Neural cell (in vitro differentiated cells): ENCODE measurements at regions not wholly inside any gene's neighbourhood (a gene's known extent, or its start where the extent isn't known, plus 50 kb on each side); places are given as distances from the start of the nearest gene placed in this dataset.

Source experiments
- H2AFZ ChIP-seq: fragments of 200-600, 300-800 bp; sonication (generic), shearing (Covaris generic); 2 replicates; pipeline ENCODE4 v1.6.0; 2014; ENCODE audit warnings: low read depth, mild to moderate bottlenecking, antibody characterized with exemption, low read length, moderate library complexity
- H3F3A ChIP-seq: fragments of 200-600 bp; shearing (Covaris generic); 2 replicates; pipeline ENCODE4 v1.6.1; 2016; ENCODE audit warnings: mild to moderate bottlenecking, moderate library complexity, mixed read lengths, antibody characterized with exemption, low read length; ENCODE audit not compliant: insufficient read depth, poor library complexity, severe bottlenecking
- H3K27ac ChIP-seq: fragments of 200-600, 300-800 bp; sonication (generic), shearing (Covaris generic); 2 replicates; pipeline ENCODE4 v1.5.1; 2014; ENCODE audit warnings: mild to moderate bottlenecking, low read length, moderate library complexity
- H3K27me3 ChIP-seq: fragments of 300-800, 200-600 bp; sonication (generic), shearing (Covaris generic); 2 replicates; pipeline ENCODE4 v1.6.0; 2014; ENCODE audit warnings: mild to moderate bottlenecking, low read depth, low read length, moderate library complexity; ENCODE audit not compliant: insufficient read depth
- H3K36me3 ChIP-seq: fragments of 300-800, 200-600 bp; sonication (generic), shearing (Covaris generic); 2 replicates; pipeline ENCODE4 v1.5.1; 2014; ENCODE audit warnings: mild to moderate bottlenecking, antibody characterized with exemption, low read length, moderate library complexity; ENCODE audit not compliant: insufficient read depth
- H3K4me2 ChIP-seq: fragments of 300-800, 200-600 bp; sonication (generic), shearing (Covaris generic); 2 replicates; pipeline ENCODE4 v1.6.0; 2014; ENCODE audit warnings: mild to moderate bottlenecking, low read length
- H3K4me3 ChIP-seq: fragments of 300-800, 200-600 bp; sonication (generic), shearing (Covaris generic); 2 replicates; pipeline ENCODE4 v1.5.1; 2014; ENCODE audit warnings: mild to moderate bottlenecking, low read length, moderate library complexity
- H3K79me2 ChIP-seq: fragments of 200-600 bp; shearing (Covaris generic); replicated peaks from 2 replicates; pipeline ENCODE4 v1.6.0; 2014; ENCODE audit warnings: mild to moderate bottlenecking, low read length, moderate library complexity; ENCODE audit not compliant: insufficient read depth
- H3K9ac ChIP-seq: fragments of 300-800, 200-600 bp; sonication (generic), shearing (Covaris generic); 2 replicates; pipeline ENCODE4 v1.6.1; 2016; ENCODE audit warnings: mild to moderate bottlenecking, low read length, mixed read lengths
- H3K9me2 ChIP-seq: fragments of 200-600 bp; shearing (Covaris generic); 2 replicates; pipeline ENCODE4 v1.6.1; 2016; ENCODE audit warnings: mild to moderate bottlenecking, low read length, mixed read lengths; ENCODE audit not compliant: insufficient read depth
- H3K9me3 ChIP-seq: fragments of 200-600, 300-800 bp; sonication (generic), shearing (Covaris generic); 2 replicates; pipeline ENCODE4 v1.6.1; 2016; ENCODE audit warnings: mild to moderate bottlenecking, mixed run types, low read length, moderate library complexity, mixed read lengths
- H4K20me1 ChIP-seq: fragments of 200-600 bp; shearing (Covaris generic); 2 replicates; pipeline ENCODE4 v1.6.1; 2016; ENCODE audit warnings: mild to moderate bottlenecking, mixed run types; ENCODE audit not compliant: insufficient read depth
- CTCF ChIP-seq: fragments of 450-650 bp; IDR thresholded peaks from 2 replicates; pipeline ENCODE4 v1.5.1; 2014; ENCODE audit warnings: antibody characterized with exemption, mild to moderate bottlenecking, moderate library complexity; ENCODE audit not compliant: poor library complexity, severe bottlenecking
- EP300 ChIP-seq: fragments of 450-650 bp; conservative IDR thresholded peaks from 2 replicates; pipeline ENCODE4 v1.6.1; 2014; ENCODE audit warnings: antibody characterized with exemption, mild to moderate bottlenecking, moderate library complexity; ENCODE audit not compliant: poor library complexity, severe bottlenecking
- EZH2 ChIP-seq: fragments of 200-600, 300-800 bp; shearing (Covaris generic), sonication (generic); IDR thresholded peaks from 2 replicates; pipeline ENCODE4 v1.6.1; 2014; ENCODE audit warnings: antibody characterized with exemption, low read length, borderline replicate concordance, mild to moderate bottlenecking; ENCODE audit not compliant: insufficient read depth, poor library complexity, severe bottlenecking
- MXI1 ChIP-seq: fragments of 450-650 bp; conservative IDR thresholded peaks from 2 replicates; pipeline ENCODE4 v1.6.1; 2014; ENCODE audit warnings: antibody characterized with exemption, mild to moderate bottlenecking; ENCODE audit not compliant: poor library complexity, severe bottlenecking
- POLR2AphosphoS5 ChIP-seq: IDR thresholded peaks from 2 replicates; pipeline ENCODE4 v1.6.1; 2012
- RAD21 ChIP-seq: fragments of 450-650 bp; conservative IDR thresholded peaks from 2 replicates; pipeline ENCODE4 v1.6.1; 2014; ENCODE audit warnings: antibody characterized with exemption, mild to moderate bottlenecking, moderate library complexity
- REST ChIP-seq: IDR thresholded peaks from 2 replicates; pipeline ENCODE4 v1.6.1; 2012; ENCODE audit warnings: borderline replicate concordance
- SMC3 ChIP-seq: fragments of 450-650 bp; conservative IDR thresholded peaks from 2 replicates; pipeline ENCODE4 v1.6.1; 2014; ENCODE audit warnings: antibody characterized with exemption, mild to moderate bottlenecking, moderate library complexity; ENCODE audit not compliant: poor library complexity
- TAF1 ChIP-seq: IDR thresholded peaks from 2 replicates; pipeline ENCODE4 v1.6.1; 2012; ENCODE audit warnings: low read depth

- H2AFZ ChIP-seq, result no peak overlapping the region
- TF ChIP-seq CTCF, result no peak
- no peak for TF ChIP-seq TAF1
- TF ChIP-seq SMC3, result no peak
- TF ChIP-seq EP300, result no peak
- TF ChIP-seq MXI1, result no peak
- no peak for TF ChIP-seq RAD21
- no peak for TF ChIP-seq POLR2AphosphoS5
- TF ChIP-seq REST, result no peak
- no peak for TF ChIP-seq EZH2
- no peaks in the 10 kb centered on the region for H3F3A ChIP-seq
These were observed 394.5 kb downstream of the TYW1 start for GRCh38 chr7:67391168-67391567.

GRCh38 chr7:67392596-67393438 lies 396.2 kb downstream of the TYW1 start:
- Histone ChIP-seq H3K9me2 (no peaks in the 10 kb centered on the region), H3F3A (no peaks in the 10 kb centered on the region), H3K27ac (no peak overlapping the region), H3K4me3 (no peak overlapping the region), H3K27me3 (no peaks in the 10 kb centered on the region), H3K79me2 (no peaks in the 10 kb centered on the region), H4K20me1 (no peaks in the 10 kb centered on the region), H3K9me3 (no peaks in the 10 kb centered on the region), H3K9ac (no peak overlapping the region), H3K4me2 (no peak overlapping the region), H3K36me3 (no peaks in the 10 kb centered on the region), H2AFZ (no peak overlapping the region)
- TF ChIP-seq RAD21 (no peak), TAF1 (no peak), CTCF (no peak), MXI1 (no peak), EP300 (no peak), POLR2AphosphoS5 (no peak), SMC3 (no peak), REST (no peak), EZH2 (no peak)

More at GRCh38 chr7:67391168-67391567, 394.5 kb downstream of the TYW1 start:
- H3K27me3 ChIP-seq, result no peaks in the 10 kb centered on the region
- no peak overlapping the region for H3K4me2 ChIP-seq
- no peak overlapping the region for H3K27ac ChIP-seq
- H3K36me3 ChIP-seq, result no peaks in the 10 kb centered on the region
- H3K79me2 ChIP-seq, result no peaks in the 10 kb centered on the region
- H4K20me1 ChIP-seq, result no peaks in the 10 kb centered on the region
- H3K9ac ChIP-seq, result no peak overlapping the region
- H3K4me3 ChIP-seq, result no peak overlapping the region
- no peaks in the 10 kb centered on the region for H3K9me2 ChIP-seq
- no peaks in the 10 kb centered on the region for H3K9me3 ChIP-seq
